HCT116 (cell line): ENCODE measurements at regions not wholly inside any gene's neighbourhood (a gene's known extent, or its start where the extent isn't known, plus 50 kb on each side); places are given as distances from the start of the nearest gene placed in this dataset.

Experiments used
- ATAC-seq: fragments of 200-7000 bp; cut with Tn5 transposase; 2 replicates; pipeline ENCODE4 v1.9.1; 2020; ENCODE audit warnings: mild to moderate bottlenecking, moderate library complexity
- BruUV-seq: library from RNA; stranded (reverse); fragments of 400-500 nt; replicated peaks from 2 replicates; lab custom pipeline; 2021; lab: Mats Ljungman, UMichigan
- CTCF ChIA-PET: fragments of 300-600 bp; sonication (Branson Sonifier 250); formaldehyde crosslinking; loops from one replicate; lab custom pipeline; 2021; ENCODE audit warnings: antibody characterized with exemption; lab: Charles Lee
- POLR2A ChIA-PET: fragments of 300-600, 350-600 bp; sonication (Branson Sonifier 250); formaldehyde crosslinking; loops from one replicate; lab custom pipeline; 2021; ENCODE audit warnings: antibody characterized with exemption; lab: Charles Lee
- RAD21 ChIA-PET, 2 experiments: fragments of 300-600 bp; sonication (Branson Sonifier 250); formaldehyde crosslinking; loops; one replicate each; lab custom pipeline; 2023; ENCODE audit warnings: low total read pairs in 2 of 2; ENCODE audit not compliant: uncharacterized antibody in 2 of 2, unreplicated experiment in 2 of 2, low non-redundant PET in 1 of 2; lab: Charles Lee
- DNase-seq: peaks from one replicate; pipeline ENCODE4 v3.0.0-alpha.2; 2010; ENCODE audit warnings: low read depth, low spot score
- H2AFZ ChIP-seq: fragments of 200-600 bp; shearing (Covaris generic), sonication (generic); 2 replicates; pipeline ENCODE4 v1.6.1; 2017; ENCODE audit warnings: low read depth, mixed run types, mixed read lengths, antibody characterized with exemption, low read length; ENCODE audit not compliant: poor library complexity, severe bottlenecking
- H3K27ac ChIP-seq: 2 replicates; pipeline ENCODE4 v1.5.1; 2012; ENCODE audit warnings: low read depth, low read length
- H3K27me3 ChIP-seq: fragments of 200-600 bp; sonication (generic); 2 replicates; pipeline ENCODE4 v1.6.1; 2016; ENCODE audit warnings: mixed run types, low read length, mixed read lengths; ENCODE audit not compliant: insufficient read depth
- H3K36me3 ChIP-seq, 2 experiments: fragments of 200-500 bp in 1 of 2; fragments of 200-600 bp in 1 of 2; sonication (Bioruptor generic) in 1 of 2; sonication (generic) in 1 of 2; 2 replicates each; pipeline versions ENCODE4 v1.5.1 to v1.6.1; 2014 to 2016; ENCODE audit warnings: low read length in 2 of 2, inconsistent platforms in 1 of 2, mixed read lengths in 1 of 2, mixed run types in 1 of 2; ENCODE audit not compliant: insufficient read depth in 2 of 2, control insufficient read depth in 1 of 2
- H3K4me1 ChIP-seq, 2 experiments: fragments of 200-600 bp in 1 of 2; sonication (generic) in 1 of 2; 2 replicates each; pipeline versions ENCODE4 v1.5.1 to v1.6.1; 2012 to 2017; ENCODE audit warnings: low read length in 2 of 2, inconsistent platforms in 1 of 2, mild to moderate bottlenecking in 1 of 2, mixed read lengths in 1 of 2, mixed run types in 1 of 2, moderate library complexity in 1 of 2; ENCODE audit not compliant: insufficient read depth in 2 of 2, control insufficient read depth in 1 of 2
- H3K4me2 ChIP-seq: fragments of 200-600 bp; sonication (generic); 2 replicates; pipeline ENCODE4 v1.6.1; 2017; ENCODE audit warnings: mixed run types, low read length, mixed read lengths
- H3K4me3 ChIP-seq, 2 experiments: fragments of 200-600 bp in 1 of 2; sonication (generic) in 1 of 2; replicated peaks in 1 of 2; 2 replicates each; pipeline ENCODE4 v1.5.1; 2011 to 2016; ENCODE audit warnings: low read length in 2 of 2, control low read depth in 1 of 2, low read depth in 1 of 2, mild to moderate bottlenecking in 1 of 2, mixed read lengths in 1 of 2, mixed run types in 1 of 2
- H3K79me2 ChIP-seq: fragments of 200-600 bp; sonication (generic); 2 replicates; pipeline ENCODE4 v1.6.1; 2017; ENCODE audit warnings: mild to moderate bottlenecking, mixed run types, low read length, moderate library complexity, mixed read lengths; ENCODE audit not compliant: insufficient read depth
- H3K9ac ChIP-seq: fragments of 200-600 bp; sonication (generic); 2 replicates; pipeline ENCODE4 v1.6.1; 2016; ENCODE audit warnings: low read length, mixed read lengths
- H3K9me2 ChIP-seq: fragments of 200-600 bp; sonication (generic), shearing (Covaris generic); 2 replicates; pipeline ENCODE4 v1.6.1; 2017; ENCODE audit warnings: mixed run types, mild to moderate bottlenecking, moderate library complexity; ENCODE audit not compliant: insufficient read depth
- H3K9me3 ChIP-seq, 2 experiments: fragments of 200-500 bp in 1 of 2; fragments of 200-600 bp in 1 of 2; sonication (Bioruptor generic) in 1 of 2; sonication (generic) in 1 of 2; 2 replicates each; pipeline ENCODE4 v1.6.1; 2014 to 2017; ENCODE audit warnings: low read length in 2 of 2, mixed read lengths in 2 of 2, inconsistent platforms in 1 of 2, low read depth in 1 of 2, mild to moderate bottlenecking in 1 of 2, mixed run types in 1 of 2, moderate library complexity in 1 of 2; ENCODE audit not compliant: control insufficient read depth in 1 of 2, insufficient read depth in 1 of 2
- H4K20me1 ChIP-seq: fragments of 200-600 bp; sonication (generic), shearing (Covaris generic); 2 replicates; pipeline ENCODE4 v1.6.1; 2017; ENCODE audit warnings: mixed run types, mild to moderate bottlenecking, moderate library complexity; ENCODE audit not compliant: insufficient read depth
- CBX3 ChIP-seq: IDR thresholded peaks from 2 replicates; pipeline ENCODE4 v1.6.1; 2012; ENCODE audit warnings: low read depth
- CEBPB ChIP-seq: IDR thresholded peaks from 2 replicates; pipeline ENCODE4 v1.6.1; 2012; ENCODE audit warnings: low read depth
- EGR1 ChIP-seq: IDR thresholded peaks from 2 replicates; pipeline ENCODE4 v1.6.1; 2012; ENCODE audit warnings: low read depth
- ELF1 ChIP-seq: IDR thresholded peaks from 2 replicates; pipeline ENCODE4 v1.6.1; 2012; ENCODE audit warnings: low read depth, borderline replicate concordance
- EZH2 ChIP-seq: fragments of 200-600 bp; sonication (generic); IDR thresholded peaks from 2 replicates; pipeline ENCODE4 v1.6.1; 2017; ENCODE audit warnings: antibody characterized with exemption, mixed run types
- EZH2phosphoT487 ChIP-seq: fragments of 200-600 bp; IDR thresholded peaks from 2 replicates; pipeline ENCODE4 v1.6.1; 2018; ENCODE audit warnings: antibody characterized with exemption, borderline replicate concordance
- FOSL1 ChIP-seq: IDR thresholded peaks from 2 replicates; pipeline ENCODE4 v1.6.1; 2012; ENCODE audit warnings: low read depth
- JUND ChIP-seq: IDR thresholded peaks from 2 replicates; pipeline ENCODE4 v1.6.1; 2012
- RAD21 ChIP-seq: IDR thresholded peaks from 2 replicates; pipeline ENCODE4 v1.6.1; 2012; ENCODE audit warnings: low read depth, mild to moderate bottlenecking
- SIN3A ChIP-seq: IDR thresholded peaks from 2 replicates; pipeline ENCODE4 v1.6.1; 2012; ENCODE audit warnings: low read depth
- SP1 ChIP-seq: IDR thresholded peaks from 2 replicates; pipeline ENCODE4 v1.6.1; 2012; ENCODE audit warnings: low read depth
- TCF7L2 ChIP-seq: IDR thresholded peaks from 2 replicates; pipeline ENCODE4 v1.7.0; 2011; ENCODE audit warnings: borderline replicate concordance, inconsistent platforms; ENCODE audit not compliant: insufficient read depth, insufficient read length; ENCODE audit errors: extremely low read depth
- ZFX ChIP-seq: fragments of 450-650 bp; IDR thresholded peaks from 2 replicates; pipeline ENCODE4 v1.6.1; 2017
- ZNF274 ChIP-seq: fragments of 200-500 bp; sonication (Bioruptor generic); IDR thresholded peaks from 2 replicates; pipeline ENCODE4 v1.6.1; 2014; ENCODE audit warnings: mild to moderate bottlenecking, low read depth, low read length, inconsistent platforms
- intact Hi-C: fragments of 100-400 bp; cut with micrococcal nuclease; formaldehyde crosslinking; loops from 2 replicates; pipeline ENCODE4 v1.10.0; 2022
- TF ChIP-seq, protein P1 (sequence below): IDR thresholded peaks from 2 replicates; pipeline ENCODE4 v1.6.1; 2012; ENCODE audit warnings: low read depth
- TF ChIP-seq, protein P2 (sequence below): IDR thresholded peaks from 2 replicates; pipeline ENCODE4 v1.6.1; 2011; ENCODE audit warnings: mild to moderate bottlenecking, low read length, moderate library complexity; ENCODE audit not compliant: insufficient replicate concordance; ENCODE audit errors: extremely low read depth
- TF ChIP-seq, protein P3 (sequence below): IDR thresholded peaks from 2 replicates; pipeline ENCODE4 v1.6.1; 2012
- TF ChIP-seq, protein P4 (sequence below): IDR thresholded peaks from 2 replicates; pipeline ENCODE4 v1.6.1; 2012
- TF ChIP-seq, protein P5 (sequence below), 3 experiments: fragments of 200-600 bp in 1 of 3; sonication (generic) in 1 of 3; IDR thresholded peaks in 2 of 3; conservative IDR thresholded peaks in 1 of 3; 2 replicates each; pipeline ENCODE4 v1.5.1; 2012 to 2017; ENCODE audit warnings: low read depth in 2 of 3, low read length in 2 of 3, antibody characterized with exemption in 1 of 3, borderline replicate concordance in 1 of 3, control low read depth in 1 of 3, mild to moderate bottlenecking in 1 of 3, mixed read lengths in 1 of 3, mixed run types in 1 of 3, moderate library complexity in 1 of 3; ENCODE audit not compliant: insufficient read depth in 1 of 3

DNA sequence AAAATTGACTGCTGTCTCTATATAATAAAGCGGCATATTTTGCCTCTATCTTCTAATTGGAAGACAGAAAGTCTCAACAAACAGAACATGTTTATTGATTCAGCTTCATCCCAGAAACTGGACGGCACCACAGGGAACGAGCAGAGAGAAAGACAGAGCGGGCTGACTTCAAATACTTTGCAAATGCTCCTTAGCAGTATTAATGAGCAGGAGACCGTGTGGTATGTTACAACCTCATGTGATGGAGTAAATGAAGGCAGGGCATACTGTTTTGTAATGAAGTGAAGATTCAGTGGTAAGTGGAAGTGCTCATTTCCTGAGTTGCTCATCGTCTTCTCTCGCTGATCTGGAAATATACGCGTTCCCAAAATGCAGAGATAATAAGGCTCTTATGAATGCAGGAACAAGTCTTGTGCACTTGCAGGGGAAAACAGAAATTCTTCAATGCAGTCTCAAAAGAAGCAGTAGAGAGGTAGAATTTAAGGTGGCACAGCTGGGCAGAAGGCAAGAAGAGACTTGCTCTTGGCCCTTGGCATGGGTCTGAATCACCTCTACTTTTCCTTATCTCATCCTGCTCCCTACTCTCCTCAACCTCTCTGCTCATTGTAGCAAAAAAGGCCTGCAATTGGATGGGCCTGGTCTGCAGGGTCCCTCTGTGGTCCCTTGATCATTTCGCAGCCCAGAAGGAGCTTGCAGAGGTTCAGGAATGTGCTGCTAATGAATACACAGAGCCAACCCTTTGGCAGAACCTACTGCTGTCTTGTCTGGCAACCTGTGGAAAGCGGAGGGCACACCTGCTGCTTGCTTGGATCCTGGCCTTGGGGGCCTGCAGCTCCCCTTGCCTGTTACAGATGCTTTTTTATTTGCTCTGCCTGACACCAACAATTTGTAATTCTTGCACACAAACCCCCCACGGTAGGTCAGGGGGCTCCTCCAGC is 604.9 kb upstream of the CFAP20DC start:
- DNase-seq: no peak
- ChIA-PET RAD21 (no interaction called here), CTCF (no interaction called here), POLR2A (no interaction called here)
- TF ChIP-seq TCF7L2: no peak
- no peak for TF ChIP-seq ZNF274
- TF ChIP-seq, protein P1, sequence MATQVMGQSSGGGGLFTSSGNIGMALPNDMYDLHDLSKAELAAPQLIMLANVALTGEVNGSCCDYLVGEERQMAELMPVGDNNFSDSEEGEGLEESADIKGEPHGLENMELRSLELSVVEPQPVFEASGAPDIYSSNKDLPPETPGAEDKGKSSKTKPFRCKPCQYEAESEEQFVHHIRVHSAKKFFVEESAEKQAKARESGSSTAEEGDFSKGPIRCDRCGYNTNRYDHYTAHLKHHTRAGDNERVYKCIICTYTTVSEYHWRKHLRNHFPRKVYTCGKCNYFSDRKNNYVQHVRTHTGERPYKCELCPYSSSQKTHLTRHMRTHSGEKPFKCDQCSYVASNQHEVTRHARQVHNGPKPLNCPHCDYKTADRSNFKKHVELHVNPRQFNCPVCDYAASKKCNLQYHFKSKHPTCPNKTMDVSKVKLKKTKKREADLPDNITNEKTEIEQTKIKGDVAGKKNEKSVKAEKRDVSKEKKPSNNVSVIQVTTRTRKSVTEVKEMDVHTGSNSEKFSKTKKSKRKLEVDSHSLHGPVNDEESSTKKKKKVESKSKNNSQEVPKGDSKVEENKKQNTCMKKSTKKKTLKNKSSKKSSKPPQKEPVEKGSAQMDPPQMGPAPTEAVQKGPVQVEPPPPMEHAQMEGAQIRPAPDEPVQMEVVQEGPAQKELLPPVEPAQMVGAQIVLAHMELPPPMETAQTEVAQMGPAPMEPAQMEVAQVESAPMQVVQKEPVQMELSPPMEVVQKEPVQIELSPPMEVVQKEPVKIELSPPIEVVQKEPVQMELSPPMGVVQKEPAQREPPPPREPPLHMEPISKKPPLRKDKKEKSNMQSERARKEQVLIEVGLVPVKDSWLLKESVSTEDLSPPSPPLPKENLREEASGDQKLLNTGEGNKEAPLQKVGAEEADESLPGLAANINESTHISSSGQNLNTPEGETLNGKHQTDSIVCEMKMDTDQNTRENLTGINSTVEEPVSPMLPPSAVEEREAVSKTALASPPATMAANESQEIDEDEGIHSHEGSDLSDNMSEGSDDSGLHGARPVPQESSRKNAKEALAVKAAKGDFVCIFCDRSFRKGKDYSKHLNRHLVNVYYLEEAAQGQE: no peak
- no peak for TF ChIP-seq ELF1
- no peak for TF ChIP-seq JUND
- TF ChIP-seq, protein P2, sequence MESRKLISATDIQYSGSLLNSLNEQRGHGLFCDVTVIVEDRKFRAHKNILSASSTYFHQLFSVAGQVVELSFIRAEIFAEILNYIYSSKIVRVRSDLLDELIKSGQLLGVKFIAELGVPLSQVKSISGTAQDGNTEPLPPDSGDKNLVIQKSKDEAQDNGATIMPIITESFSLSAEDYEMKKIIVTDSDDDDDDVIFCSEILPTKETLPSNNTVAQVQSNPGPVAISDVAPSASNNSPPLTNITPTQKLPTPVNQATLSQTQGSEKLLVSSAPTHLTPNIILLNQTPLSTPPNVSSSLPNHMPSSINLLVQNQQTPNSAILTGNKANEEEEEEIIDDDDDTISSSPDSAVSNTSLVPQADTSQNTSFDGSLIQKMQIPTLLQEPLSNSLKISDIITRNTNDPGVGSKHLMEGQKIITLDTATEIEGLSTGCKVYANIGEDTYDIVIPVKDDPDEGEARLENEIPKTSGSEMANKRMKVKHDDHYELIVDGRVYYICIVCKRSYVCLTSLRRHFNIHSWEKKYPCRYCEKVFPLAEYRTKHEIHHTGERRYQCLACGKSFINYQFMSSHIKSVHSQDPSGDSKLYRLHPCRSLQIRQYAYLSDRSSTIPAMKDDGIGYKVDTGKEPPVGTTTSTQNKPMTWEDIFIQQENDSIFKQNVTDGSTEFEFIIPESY: no peak
- TF ChIP-seq CBX3: no peak
- no peak for TF ChIP-seq FOSL1
- no peak for TF ChIP-seq RAD21
- TF ChIP-seq CEBPB: no peak
- TF ChIP-seq SIN3A: no peak
- TF ChIP-seq, protein P3, sequence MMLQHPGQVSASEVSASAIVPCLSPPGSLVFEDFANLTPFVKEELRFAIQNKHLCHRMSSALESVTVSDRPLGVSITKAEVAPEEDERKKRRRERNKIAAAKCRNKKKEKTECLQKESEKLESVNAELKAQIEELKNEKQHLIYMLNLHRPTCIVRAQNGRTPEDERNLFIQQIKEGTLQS: no peak
- no peak for TF ChIP-seq EZH2phosphoT487
- TF ChIP-seq, protein P4, sequence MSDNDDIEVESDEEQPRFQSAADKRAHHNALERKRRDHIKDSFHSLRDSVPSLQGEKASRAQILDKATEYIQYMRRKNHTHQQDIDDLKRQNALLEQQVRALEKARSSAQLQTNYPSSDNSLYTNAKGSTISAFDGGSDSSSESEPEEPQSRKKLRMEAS: no peak
- no peak for TF ChIP-seq SP1
- TF ChIP-seq EZH2: no peak
- TF ChIP-seq, protein P5, sequence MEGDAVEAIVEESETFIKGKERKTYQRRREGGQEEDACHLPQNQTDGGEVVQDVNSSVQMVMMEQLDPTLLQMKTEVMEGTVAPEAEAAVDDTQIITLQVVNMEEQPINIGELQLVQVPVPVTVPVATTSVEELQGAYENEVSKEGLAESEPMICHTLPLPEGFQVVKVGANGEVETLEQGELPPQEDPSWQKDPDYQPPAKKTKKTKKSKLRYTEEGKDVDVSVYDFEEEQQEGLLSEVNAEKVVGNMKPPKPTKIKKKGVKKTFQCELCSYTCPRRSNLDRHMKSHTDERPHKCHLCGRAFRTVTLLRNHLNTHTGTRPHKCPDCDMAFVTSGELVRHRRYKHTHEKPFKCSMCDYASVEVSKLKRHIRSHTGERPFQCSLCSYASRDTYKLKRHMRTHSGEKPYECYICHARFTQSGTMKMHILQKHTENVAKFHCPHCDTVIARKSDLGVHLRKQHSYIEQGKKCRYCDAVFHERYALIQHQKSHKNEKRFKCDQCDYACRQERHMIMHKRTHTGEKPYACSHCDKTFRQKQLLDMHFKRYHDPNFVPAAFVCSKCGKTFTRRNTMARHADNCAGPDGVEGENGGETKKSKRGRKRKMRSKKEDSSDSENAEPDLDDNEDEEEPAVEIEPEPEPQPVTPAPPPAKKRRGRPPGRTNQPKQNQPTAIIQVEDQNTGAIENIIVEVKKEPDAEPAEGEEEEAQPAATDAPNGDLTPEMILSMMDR (IDR thresholded peaks at IDR 0.05 in 2 of 3, conservative IDR thresholded peaks at IDR 0.05 in 1 of 3; ENCODE audit: borderline replicate concordance in 1 of 3, insufficient read depth in 1 of 3, low read depth in 2 of 3, low read length in 2 of 3): no peak
- no peak for TF ChIP-seq EGR1
- TF ChIP-seq ZFX: no peak
- H3K27me3 ChIP-seq: peaks cover 16% of the 10 kb centered on the region; the same call in 1 of the 2 replicates
- H3K9me3 ChIP-seq: no peaks in the 10 kb centered on the region
- ATAC-seq: no peak
- no peaks in the 10 kb centered on the region for H3K9me2 ChIP-seq
- BruUV-seq: no TSS peak
- no peak overlapping the region for H3K9ac ChIP-seq
- H3K4me1 ChIP-seq: no peaks in the 10 kb centered on the region
- H3K4me2 ChIP-seq: no peak overlapping the region
- intact Hi-C loops: no loop called here
- H3K79me2 ChIP-seq: no peaks in the 10 kb centered on the region
- no peaks in the 10 kb centered on the region for H4K20me1 ChIP-seq
- H3K27ac ChIP-seq: no peak overlapping the region
- H2AFZ ChIP-seq: no peak overlapping the region
- no peaks in the 10 kb centered on the region for H3K36me3 ChIP-seq
- H3K4me3 ChIP-seq: no peak overlapping the region
